Stimulated activated CD8-positive, alpha-beta memory T cell treated with anti-CD3 and anti-CD28 coated beads, Interleukin-4, amount 100 ng/mL, for 24 hours (primary cell): ENCODE measurements at regions not wholly inside any gene's neighbourhood (a gene's known extent, or its start where the extent isn't known, plus 50 kb on each side); places are given as distances from the start of the nearest gene placed in this dataset.
"Not testable (repeated sequence)": the region's sequence is repeated elsewhere in the genome, so short reads cannot be mapped to it uniquely, and the experiment has no call there.

ENCODE experiments used
- DNase-seq: peaks from one replicate; pipeline ENCODE4 v3.0.0-alpha.2; 2020; ENCODE audit warnings: low read depth

- DNase-seq, result no peak
Measured at GRCh38 chr14:105938055-105938863, 411.9 kb downstream of the TMEM121 start.

DNA sequence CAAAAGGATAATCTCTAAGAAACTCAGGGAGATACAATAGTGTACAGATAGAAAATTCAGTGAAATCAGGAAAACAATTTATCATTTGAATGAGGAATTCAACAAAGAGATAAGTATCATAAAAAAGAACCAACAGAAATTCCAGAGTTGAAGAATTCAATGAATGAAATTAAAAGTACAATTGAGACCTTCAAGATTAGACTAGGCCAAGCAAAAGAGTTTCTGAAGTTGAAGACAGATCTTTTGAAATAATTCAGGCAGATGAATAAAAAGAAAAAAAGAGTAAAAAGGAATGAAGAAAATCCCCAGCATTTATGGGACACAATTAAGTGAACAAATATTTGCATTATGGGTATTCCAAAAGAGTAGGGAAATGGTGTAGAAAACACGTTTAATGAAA is 412.6 kb downstream of the TMEM121 start:
- DNase-seq, result no peak

DNA sequence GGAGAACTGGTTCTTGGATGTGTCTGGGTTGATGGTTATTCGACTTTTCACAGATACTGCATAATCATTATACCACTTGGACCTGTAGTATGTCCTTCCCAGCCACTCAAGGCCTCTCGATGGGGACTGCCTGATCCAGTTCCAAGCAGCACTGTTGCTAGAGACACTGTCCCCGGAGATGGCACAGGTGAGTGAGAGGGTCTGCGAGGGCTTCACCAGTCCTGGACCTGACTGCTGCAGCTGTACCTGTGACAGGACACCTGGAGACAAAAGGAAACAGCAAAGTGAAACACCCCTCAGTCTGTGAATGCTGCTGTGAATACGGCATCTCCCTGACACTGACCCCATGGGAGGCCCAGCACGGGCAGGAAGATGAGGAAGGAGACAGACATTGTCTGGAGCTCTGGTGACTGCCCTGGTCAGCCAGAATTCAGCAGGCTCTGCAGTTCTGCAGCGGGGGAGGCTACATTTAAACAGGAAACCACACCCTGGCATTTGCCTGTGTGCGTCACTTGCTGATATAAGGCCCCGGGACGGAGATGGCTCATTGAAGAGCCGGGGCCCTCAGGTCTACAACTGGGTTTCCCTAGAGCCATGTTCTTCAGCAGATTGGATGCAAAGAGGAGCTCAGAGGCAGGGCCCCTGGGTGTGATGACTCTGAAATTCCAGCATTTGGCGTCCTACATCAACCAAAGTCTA is 413.6 kb downstream of the TMEM121 start:
- DNase-seq, result no peak

DNA sequence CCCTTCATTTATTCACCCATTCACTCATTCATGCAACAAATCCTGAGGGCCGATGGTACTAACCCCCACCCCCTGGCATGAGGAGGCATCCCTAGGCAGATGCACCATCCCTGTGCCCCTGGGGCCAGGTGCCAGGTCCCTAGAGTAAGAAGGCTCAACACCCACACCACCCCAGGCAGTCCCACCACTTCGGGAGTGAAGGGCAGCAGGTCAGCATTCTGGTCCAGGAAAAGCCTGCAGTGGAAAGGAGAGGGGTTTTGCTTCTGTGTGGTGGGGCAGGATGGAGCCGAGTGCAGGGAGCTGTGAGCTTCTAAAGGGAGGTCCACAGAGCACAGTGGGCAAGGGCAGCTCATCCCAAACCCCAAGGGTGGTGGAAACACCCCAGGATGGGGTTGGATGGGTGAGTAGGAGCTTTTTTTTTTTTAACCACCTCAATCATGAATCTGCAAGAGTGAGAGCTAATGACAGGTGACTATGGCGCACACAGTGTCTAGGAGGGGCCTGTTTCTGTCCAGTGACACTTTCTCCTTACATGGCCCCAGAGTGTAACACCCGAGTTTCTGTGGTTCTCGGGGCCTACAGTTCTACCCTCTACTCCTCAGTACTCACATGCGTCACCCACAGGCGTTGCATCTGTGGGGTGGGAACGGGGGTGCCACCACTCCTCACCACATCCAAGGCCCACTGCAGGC is 414.3 kb downstream of the TMEM121 start:
- no peak for DNase-seq

- DNase-seq, result no peak
Measured at GRCh38 chr14:105941226-105942166, 415.1 kb downstream of the TMEM121 start.

- not testable (repeated sequence) for DNase-seq
Measured at GRCh38 chr14:105942725-105943124, 416.3 kb downstream of the TMEM121 start.

- no peak for DNase-seq
Measured at GRCh38 chr14:105943973-105944602, 417.7 kb downstream of the TMEM121 start.

DNA sequence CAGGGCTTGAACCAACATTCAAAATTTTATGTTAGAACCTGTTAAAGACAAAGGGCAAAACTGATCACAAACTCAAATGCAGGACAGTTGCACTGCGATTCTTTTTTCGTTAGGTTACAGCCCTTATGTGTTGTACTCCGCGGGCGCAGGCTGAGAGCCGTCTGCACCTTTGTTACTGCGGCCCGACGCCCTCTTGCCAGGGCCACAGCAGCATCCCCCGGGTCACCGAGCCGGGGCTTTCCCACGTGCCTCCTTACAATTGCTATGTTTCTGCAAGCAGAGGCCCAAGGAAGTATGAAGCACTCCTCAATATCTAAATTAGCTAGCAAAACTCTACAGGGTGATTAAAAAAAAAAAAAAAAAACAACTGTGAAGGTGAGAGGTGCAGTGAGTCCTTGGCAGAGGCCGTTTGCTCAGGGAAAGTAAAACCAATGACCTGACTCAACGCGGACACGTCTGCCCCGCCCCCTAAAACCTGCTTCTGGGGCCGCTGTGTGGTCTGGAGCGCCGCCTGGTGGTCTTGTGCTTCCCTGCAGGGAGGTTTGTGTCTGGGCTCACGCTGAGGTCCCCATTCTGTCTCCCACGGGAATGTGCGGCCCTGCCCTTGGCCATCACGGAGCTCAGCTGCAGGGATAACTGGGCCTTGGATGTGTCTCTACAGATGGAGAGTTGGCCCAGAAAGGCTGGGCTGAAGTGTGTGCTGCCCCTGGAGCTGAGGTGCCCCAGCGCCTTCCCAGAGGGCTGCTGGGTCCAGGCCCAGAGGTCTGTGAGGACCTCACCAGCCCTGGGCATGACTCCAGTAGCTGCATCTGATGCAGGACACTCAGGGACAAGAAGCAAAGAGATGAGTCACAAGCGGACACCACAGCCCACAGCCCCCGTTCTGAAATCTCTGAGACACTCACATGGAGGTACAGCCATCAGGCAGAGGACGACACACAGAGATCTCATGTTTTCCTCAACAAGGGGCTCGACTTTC is 418.5 kb downstream of the TMEM121 start:
- peak; percentile 73 for DNase-seq

DNA sequence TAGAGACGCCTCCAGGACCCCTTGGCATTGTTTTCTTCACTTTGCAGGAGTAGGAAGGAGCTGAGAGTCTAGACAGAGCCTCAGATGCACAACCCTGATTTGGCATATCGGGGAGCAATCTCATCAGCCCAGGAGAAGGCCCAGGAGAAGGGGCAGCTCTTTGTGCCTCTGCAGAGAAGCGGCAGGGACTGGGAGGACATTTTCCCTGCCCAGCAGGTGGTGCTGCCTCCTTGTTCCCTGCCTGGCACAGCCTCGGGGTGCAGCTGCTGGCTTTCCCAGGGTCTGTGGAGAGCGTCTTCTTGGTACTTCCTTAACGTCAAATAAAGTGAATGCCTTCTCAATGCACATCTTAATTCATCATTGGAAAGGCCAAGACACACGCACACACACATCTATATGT is 419.5 kb downstream of the TMEM121 start:
- DNase-seq, result no peak

GRCh38 chr14:105947599-105947998 is 421.2 kb downstream of the TMEM121 start:
- DNase-seq, result no peak

GRCh38 chr14:105948955-105949354 is 422.6 kb downstream of the TMEM121 start:
- not testable (repeated sequence) for DNase-seq

- DNase-seq, result not testable (repeated sequence)
Measured at GRCh38 chr14:105950364-105950892, 424.0 kb downstream of the TMEM121 start.

DNA sequence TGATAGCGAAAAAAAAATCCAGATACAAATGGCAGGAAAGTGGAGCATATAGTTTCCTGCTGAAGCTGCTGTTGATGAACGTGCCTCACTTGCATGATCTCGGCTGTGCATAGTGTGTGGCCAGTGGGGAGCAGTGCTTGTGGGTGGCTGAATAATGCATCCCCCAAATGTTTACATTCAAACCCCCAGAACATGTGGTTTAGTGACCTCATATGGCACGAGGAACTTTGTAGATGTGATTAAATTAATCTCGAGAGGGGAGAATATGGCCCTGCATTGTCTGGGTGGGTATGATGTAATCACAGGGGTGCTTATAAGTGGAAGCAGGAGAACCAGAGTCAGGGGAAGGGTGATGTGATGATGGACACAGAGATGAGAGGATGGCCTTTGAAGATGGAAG is 425.0 kb downstream of the TMEM121 start:
- no peak for DNase-seq

- no peak for DNase-seq
Measured at GRCh38 chr14:105952222-105952621, 425.8 kb downstream of the TMEM121 start.

DNA sequence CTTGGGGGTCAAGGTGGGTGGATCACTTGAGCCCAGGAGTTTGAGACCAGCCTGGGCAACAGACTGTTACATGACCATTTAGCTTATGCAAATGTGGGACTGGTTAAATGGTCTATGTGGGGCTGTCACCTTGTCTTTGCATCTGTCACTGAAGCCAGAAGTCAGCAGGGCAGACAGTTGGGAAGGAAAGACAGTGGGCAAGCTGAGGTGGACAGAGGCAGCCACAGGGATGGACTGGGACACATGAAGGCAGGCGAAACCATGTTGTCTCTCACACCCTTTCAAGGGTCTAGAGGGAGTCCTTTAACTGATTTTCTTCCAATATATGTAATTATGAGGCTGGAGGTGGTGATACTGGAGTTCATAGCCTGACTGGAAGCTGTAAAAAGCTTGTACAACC is 426.4 kb downstream of the TMEM121 start:
- DNase-seq, result no peak

- not testable (repeated sequence) for DNase-seq
Measured at GRCh38 chr14:105961625-105962024, 435.2 kb downstream of the TMEM121 start.

DNA sequence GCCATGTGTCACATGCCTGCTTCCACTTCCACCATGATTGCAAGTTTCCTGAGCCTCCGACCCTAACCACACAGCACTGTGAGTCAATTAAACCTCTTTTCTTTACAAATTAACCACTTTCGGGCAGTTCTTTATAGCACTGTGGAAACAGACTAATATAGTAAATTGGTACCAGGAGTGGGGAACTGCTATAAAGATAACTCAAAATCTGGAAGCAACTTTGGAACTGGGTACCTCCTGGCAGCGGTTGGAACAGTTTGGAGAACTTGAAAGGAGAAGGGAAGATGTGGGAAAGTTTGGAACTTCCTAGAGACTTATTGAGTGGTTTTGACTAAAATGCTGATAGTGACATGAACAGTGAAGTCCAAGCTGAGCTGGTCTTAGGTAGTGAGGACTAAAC is 436.1 kb downstream of the TMEM121 start:
- DNase-seq, result no peak

- no peak for DNase-seq
Measured at GRCh38 chr14:105968291-105968690, 441.9 kb downstream of the TMEM121 start.

DNA sequence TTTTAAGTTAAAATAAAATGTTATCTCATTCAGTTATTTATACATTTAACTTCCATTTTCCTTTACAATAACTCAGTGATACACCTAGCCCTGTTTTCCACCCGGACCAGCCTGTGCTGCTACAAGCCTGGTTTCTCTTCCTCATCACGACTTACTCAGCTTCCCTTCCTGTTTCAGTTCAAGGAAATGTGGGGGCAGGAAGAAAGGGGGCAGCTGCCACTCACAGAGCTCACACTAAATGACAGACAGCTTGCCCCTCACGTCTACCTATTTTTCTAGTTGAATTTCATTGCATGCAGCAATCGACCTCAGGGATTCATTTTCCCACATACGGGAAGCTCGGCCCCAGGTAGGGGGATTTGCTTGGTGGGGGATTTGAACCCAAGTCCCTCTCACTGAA is 442.6 kb downstream of the TMEM121 start:
- not testable (repeated sequence) for DNase-seq

- not testable (repeated sequence) for DNase-seq
Measured at GRCh38 chr14:105970821-105971220, 444.4 kb downstream of the TMEM121 start.
